Epithelial cell of proximal tubule (primary cell): ENCODE measurements at regions not wholly inside any gene's neighbourhood (a gene's known extent, or its start where the extent isn't known, plus 50 kb on each side); places are given as distances from the start of the nearest gene placed in this dataset.

Source experiments
- DNase-seq: peaks from one replicate; pipeline ENCODE4 v3.0.0-alpha.2; 2011; ENCODE audit warnings: low read depth
- H3K4me3 ChIP-seq: 2 replicates; pipeline ENCODE4 v1.5.1; 2011; ENCODE audit warnings: low read depth, mild to moderate bottlenecking, low read length
- CTCF ChIP-seq: conservative IDR thresholded peaks from 2 replicates; pipeline ENCODE4 v1.5.1; 2012; ENCODE audit warnings: low read depth, mild to moderate bottlenecking, low read length

DNA sequence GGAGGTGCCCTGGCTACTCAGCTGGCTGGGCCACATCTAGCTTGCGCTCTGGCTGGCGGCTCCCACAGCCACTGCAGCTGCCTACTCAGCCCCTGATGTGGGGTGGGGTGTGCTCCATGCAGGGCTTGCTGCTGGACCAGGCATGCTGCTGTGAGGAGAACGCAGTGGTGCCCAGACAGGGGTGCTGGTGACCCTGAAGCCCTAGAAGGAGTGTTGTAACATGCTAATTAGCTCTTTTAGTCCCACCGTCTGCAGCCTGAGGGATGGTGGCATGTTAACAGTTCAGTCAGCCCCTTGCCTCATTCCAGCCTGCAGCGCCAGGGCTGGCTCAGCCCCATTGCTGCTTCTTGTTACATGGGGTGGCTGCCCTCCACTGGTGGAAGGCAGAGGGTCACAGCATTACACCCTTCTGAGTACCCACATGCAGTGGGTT lies 642.3 kb downstream of the DMRTA1 start:
- no peak overlapping the region for H3K4me3 ChIP-seq
- TF ChIP-seq CTCF = no peak
- DNase-seq = no peak

GRCh38 chr9:23117616-23118015 lies 671.0 kb downstream of the DMRTA1 start:
- H3K4me3 ChIP-seq = no peak overlapping the region
- peak; percentile 33 for DNase-seq
- TF ChIP-seq CTCF = no peak

- no peak overlapping the region for H3K4me3 ChIP-seq
- DNase-seq = no peak
- no peak for TF ChIP-seq CTCF
Observed at GRCh38 chr9:23120630-23121029, 674.0 kb downstream of the DMRTA1 start.

DNA sequence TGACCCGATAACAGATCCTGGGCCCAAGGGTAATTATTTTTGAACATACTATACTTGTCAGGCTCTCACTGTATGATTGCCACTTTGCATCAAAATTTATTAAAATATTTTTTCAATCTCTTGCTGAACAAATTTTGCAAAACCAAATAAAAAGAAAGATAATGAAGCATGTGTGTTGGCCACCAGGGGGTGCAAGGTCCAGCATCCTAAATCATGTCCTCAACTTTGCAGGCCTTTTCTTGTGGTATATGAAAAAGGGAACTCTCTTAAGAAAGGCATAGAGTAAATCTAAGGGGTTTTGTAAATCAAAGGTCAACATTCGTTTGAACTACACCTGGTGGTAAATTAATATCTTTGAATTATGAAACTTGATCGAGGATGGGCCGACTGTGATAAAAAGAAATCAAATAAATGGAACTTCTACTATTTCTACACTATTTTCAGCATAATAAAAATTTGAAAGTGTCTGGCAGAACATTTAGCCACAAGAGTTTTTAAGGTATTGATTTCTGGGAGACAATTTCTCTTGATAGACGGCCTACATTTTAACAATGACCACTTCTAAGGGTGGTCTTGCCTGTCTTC lies 676.5 kb downstream of the DMRTA1 start:
- TF ChIP-seq CTCF = peak; percentile 80
- no peak overlapping the region for H3K4me3 ChIP-seq
- peak; percentile 4 for DNase-seq

GRCh38 chr9:23145467-23145866 lies 680.6 kb downstream of the ELAVL2 start:
- no peak for TF ChIP-seq CTCF
- no peak for DNase-seq
- H3K4me3 ChIP-seq = no peak overlapping the region

DNA sequence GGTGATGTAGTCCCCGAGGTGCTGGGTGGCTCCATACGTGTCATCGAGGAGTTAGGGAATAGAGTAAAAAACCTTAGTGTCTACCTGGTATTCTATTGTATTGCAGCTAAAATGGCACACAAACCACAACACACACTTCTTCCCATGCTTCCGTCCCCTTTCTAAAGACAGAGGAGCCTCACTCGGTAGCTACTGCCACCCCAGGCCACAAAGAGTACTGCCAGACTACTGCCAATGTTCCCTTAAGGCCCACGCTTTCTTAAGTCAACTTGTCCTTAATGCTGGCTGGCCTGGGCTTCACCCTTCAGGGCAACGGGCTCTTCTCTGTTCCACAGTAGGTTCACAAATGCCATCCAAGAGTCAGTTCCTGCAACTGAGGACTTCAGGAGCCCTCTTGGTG lies 673.0 kb downstream of the ELAVL2 start:
- no peak for TF ChIP-seq CTCF
- no peak overlapping the region for H3K4me3 ChIP-seq
- no peak for DNase-seq

DNA sequence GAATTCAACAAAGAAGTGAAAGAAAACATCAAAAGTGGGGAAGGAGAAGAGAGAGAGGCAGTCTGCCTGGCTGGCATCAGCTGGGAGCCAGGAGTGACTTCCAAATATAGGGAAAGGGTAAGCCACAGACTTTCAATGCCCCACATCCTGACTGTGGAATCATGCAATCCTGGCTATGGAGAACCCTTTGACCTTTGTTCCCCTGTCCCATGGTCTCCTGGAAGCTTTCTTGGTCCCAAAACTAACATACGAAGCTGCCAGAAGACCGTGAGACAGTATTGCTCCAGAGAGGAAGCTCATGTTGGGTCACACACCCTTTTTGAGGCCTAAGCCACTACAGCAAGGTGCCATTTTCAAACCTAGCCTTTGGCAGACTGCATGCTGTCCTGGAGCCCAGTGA lies 665.5 kb downstream of the ELAVL2 start:
- H3K4me3 ChIP-seq = no peak overlapping the region
- no peak for DNase-seq
- no peak for TF ChIP-seq CTCF
